Heart right ventricle (tissue), 16 donors: ENCODE measurements at regions not wholly inside any gene's neighbourhood (a gene's known extent, or its start where the extent isn't known, plus 50 kb on each side); places are given as distances from the start of the nearest gene placed in this dataset.

Source experiments
- ATAC-seq, 8 donors: fragments of 200-7000 bp; cut with Tn5 transposase; one replicate each; pipeline ENCODE4 v1.9.1; 2020; ENCODE audit warnings: mild to moderate bottlenecking in 8 of 8, moderate library complexity in 8 of 8, moderate number of reproducible peaks in 1 of 8
- DNase-seq, 2 donors: peaks; one replicate each; pipeline ENCODE4 v3.0.0-alpha.2; 2020
- H3K27ac ChIP-seq, 10 donors: fragments of 200-600 bp; sonication (generic) in 2 of 10; one replicate each; pipeline versions ENCODE4 v1.5.0 to v1.8.0; 2020 to 2022; ENCODE audit warnings: mild to moderate bottlenecking in 3 of 10
- H3K27me3 ChIP-seq, 7 donors: fragments of 200-600 bp; one replicate each; pipeline ENCODE4 v1.8.0; 2021 to 2022; ENCODE audit warnings: mild to moderate bottlenecking in 2 of 7
- H3K36me3 ChIP-seq, 9 donors: fragments of 200-600 bp; sonication (generic) in 1 of 9; one replicate each; pipeline versions ENCODE4 v1.5.0 to v1.8.0; 2020 to 2022; ENCODE audit warnings: mild to moderate bottlenecking in 2 of 9
- H3K4me1 ChIP-seq, 9 donors: fragments of 200-600 bp; sonication (generic) in 1 of 9; one replicate each; pipeline versions ENCODE4 v1.5.0 to v1.8.0; 2020 to 2022; ENCODE audit warnings: mild to moderate bottlenecking in 4 of 9
- H3K4me3 ChIP-seq, 10 donors: fragments of 200-600 bp; sonication (generic) in 2 of 10; one replicate each; pipeline versions ENCODE4 v1.5.0 to v1.8.0; 2020 to 2022; ENCODE audit warnings: mild to moderate bottlenecking in 7 of 10, moderate library complexity in 2 of 10
- H3K9me3 ChIP-seq, 11 donors: fragments of 200-600 bp in 10 of 11; sonication (generic) in 2 of 11; one replicate each; pipeline versions ENCODE4 v1.5.0 to v1.8.0; 2013 to 2022; ENCODE audit warnings: mild to moderate bottlenecking in 2 of 11, control low read depth in 1 of 11, moderate library complexity in 1 of 11
- CTCF ChIP-seq, 9 donors: fragments of 200-600 bp; sonication (generic) in 2 of 9; IDR thresholded peaks; one replicate each; pipeline versions ENCODE4 v1.5.0 to v1.8.0; 2021 to 2022; ENCODE audit warnings: antibody characterized with exemption in 9 of 9, mild to moderate bottlenecking in 5 of 9, moderate library complexity in 1 of 9
- WGBS, 2 donors: extraction: QIAGEN DNeasy Blood & Tissue Kit; methylation state at CpG; one replicate each; pipeline ENCODE4 v1.1.7; 2013; ENCODE audit warnings: inconsistent platforms in 1 of 2; 5-methylcytosine and 5-hydroxymethylcytosine counted together
- intact Hi-C, 10 donors: fragments of 100-400 bp; cut with DNase I; formaldehyde crosslinking; loops; one replicate each; pipeline versions ENCODE4 v1.11.1 to v1.14.2; 2022
- donor health status: Arrhythmogenic right ventricular cardiomyopathy.
- donor health status: ischemic (EF 13 %, LVEDD 7.1; RV severe dilation, severe dysfunction).
- donor health status: healthy with polysubstance abuse.
- donor health status: DM: no; HTN: yes; CAD: no.
- donor health status: DM: no; HTN: no; CAD: no.
- donor health status: ischemic (EF 25% LVEDD 6.9; RV normal size, moderate dysfunction).
- donor health status: ischemic (EF 25% LVEDD 5.7; RV mildly dilated, moderate dysfunction).
- donor health status: healthy.
- donor health status: DM: yes; HTN: yes; CAD: no.
- donor health status: Ischemic cardiomyopathy.
- donor health status: ischemic (EF 35%, LVEDD 5.7; RV mildly dilated, moderate dysfunction).
- donor health status: nonischemic (EF 11% LVEDD 7.7; RV severe dilation, severe dysfunction).
- donor health status: DM: yes; HTN: yes; CAD: no.
- donor health status: PGD.
- donor health status: ischemic (EF 29% LVEDD 5.4; RV normal size, mild dysfunction).
- donor health status: nonischemic (EF 23%, LVEDD 6.1; RV moderate dilation, normal function).

- no peak overlapping the region for H3K4me3 ChIP-seq
- no peaks in the 10 kb centered on the region for H3K36me3 ChIP-seq
- peaks cover 0 to 7% (median 0%) of the 10 kb centered on the region in 9 donors for H3K4me1 ChIP-seq
- intact Hi-C loops = no loop called here
- no peak for ATAC-seq
- H3K9me3 ChIP-seq = no peaks in the 10 kb centered on the region
- no peak for DNase-seq
- H3K27me3 ChIP-seq = no peaks in the 10 kb centered on the region
- no peak overlapping the region for H3K27ac ChIP-seq
- whole genome bisulfite sequencing, 2 donors = 65 to 81% methylated on average over 2 of the region's 2 CpGs
- no peak for TF ChIP-seq CTCF (IDR thresholded peaks at IDR 0.05)
These were observed 800.0 kb downstream of the CDH11 start for GRCh38 chr16:64321881-64322280.

- TF ChIP-seq CTCF (IDR thresholded peaks at IDR 0.05) = no peak
- intact Hi-C loops = no loop called here
- H3K27ac ChIP-seq = no peak overlapping the region
- ATAC-seq = no peak
- H3K9me3 ChIP-seq = no peaks in the 10 kb centered on the region
- H3K27me3 ChIP-seq = no peaks in the 10 kb centered on the region
- H3K4me1 ChIP-seq = peaks cover 0 to 7% (median 0%) of the 10 kb centered on the region in 9 donors
- no peak for DNase-seq
- no peaks in the 10 kb centered on the region for H3K36me3 ChIP-seq
- no peak overlapping the region for H3K4me3 ChIP-seq
- WGBS, 2 donors = 67 to 78% methylated on average over 1 of the region's 1 CpG
These were observed 800.8 kb downstream of the CDH11 start for GRCh38 chr16:64321066-64321465.

GRCh38 chr16:64317601-64318000 is 804.3 kb downstream of the CDH11 start:
- peaks cover 0 to 7% (median 0%) of the 10 kb centered on the region in 9 donors for H3K4me1 ChIP-seq
- 95% methylated on average over 1 of the region's 1 CpG for WGBS, 2 donors
- no peak for ATAC-seq

GRCh38 chr16:64313726-64314125 is 808.1 kb downstream of the CDH11 start:
- DNase-seq (no peak), ATAC-seq (no peak)
- TF ChIP-seq CTCF (IDR thresholded peaks at IDR 0.05) = no peak
- Histone ChIP-seq H3K36me3 (no peaks in the 10 kb centered on the region), H3K4me1 (no peaks in the 10 kb centered on the region), H3K27ac (no peak overlapping the region), H3K9me3 (peaks cover 0 to 14% (median 7%) of the 10 kb centered on the region in 11 donors), H3K27me3 (no peaks in the 10 kb centered on the region), H3K4me3 (no peak overlapping the region)
- WGBS, 2 donors = 93 to 95% methylated on average over 4 of the region's 4 CpGs
- intact Hi-C loops = no loop called here

More at GRCh38 chr16:64317601-64318000, 804.3 kb downstream of the CDH11 start:
- no peak overlapping the region for H3K4me3 ChIP-seq
- no peak for TF ChIP-seq CTCF (IDR thresholded peaks at IDR 0.05)
- DNase-seq = no peak
- no peaks in the 10 kb centered on the region for H3K9me3 ChIP-seq
- no peaks in the 10 kb centered on the region for H3K36me3 ChIP-seq
- intact Hi-C loops = no loop called here
- no peak overlapping the region for H3K27ac ChIP-seq
- no peaks in the 10 kb centered on the region for H3K27me3 ChIP-seq
